ENCODE measurements at regions not wholly inside any gene's neighbourhood (a gene's known extent, or its start where the extent isn't known, plus 50 kb on each side); places are given as distances from the start of the nearest gene placed in this dataset.

- no peaks in the 10 kb centered on the region for H3K79me2 ChIP-seq (ENCODE audit: low read length)
- TF ChIP-seq CTCF (IDR thresholded peaks at IDR 0.05; ENCODE audit: low read length) (no peak), EZH2 (optimal IDR thresholded peaks at IDR 0.05; ENCODE audit: low read depth, low read length) (no peak), EZH2phosphoT487 (IDR thresholded peaks at IDR 0.05; ENCODE audit: low read length) (no peak)
- no peak overlapping the region for H3K9ac ChIP-seq (ENCODE audit: low read length)
- no peaks in the 10 kb centered on the region for H3K4me1 ChIP-seq (ENCODE audit: low read length)
- H2AFZ ChIP-seq (ENCODE audit: low read length), result no peak overlapping the region
- H4K20me1 ChIP-seq (ENCODE audit: insufficient read depth, low read length), result no peaks in the 10 kb centered on the region
- no peak overlapping the region for H3K27ac ChIP-seq (ENCODE audit: low read length)
- no peaks in the 10 kb centered on the region for H3K27me3 ChIP-seq (replicated peaks; ENCODE audit: insufficient read depth, low read length)
- no peak for DNase-seq
- no peaks in the 10 kb centered on the region for H3K9me3 ChIP-seq (replicated peaks; ENCODE audit: insufficient read depth, low read length)
- H3K4me2 ChIP-seq (ENCODE audit: low read depth, low read length), result no peak overlapping the region
- H3K4me3 ChIP-seq (ENCODE audit: low read length), result no peak overlapping the region
- no peaks in the 10 kb centered on the region for H3K36me3 ChIP-seq (replicated peaks; ENCODE audit: insufficient read depth, low read length)
- no peaks in the 10 kb centered on the region for H3K9me2 ChIP-seq (replicated peaks; ENCODE audit: insufficient read depth, low read length)
- H3F3A ChIP-seq (ENCODE audit: insufficient read depth, low read length), result no peaks in the 10 kb centered on the region
Measured at GRCh38 chr11:122423273-122423672, 232.2 kb upstream of the UBASH3B start.

- no peak overlapping the region for H3K27ac ChIP-seq (ENCODE audit: low read length)
- H3K4me1 ChIP-seq (ENCODE audit: low read length), result no peaks in the 10 kb centered on the region
- H3K4me3 ChIP-seq (ENCODE audit: low read length), result no peak overlapping the region
- DNase-seq, result no peak
- no peaks in the 10 kb centered on the region for H3K79me2 ChIP-seq (ENCODE audit: low read length)
- no peaks in the 10 kb centered on the region for H3K36me3 ChIP-seq (replicated peaks; ENCODE audit: insufficient read depth, low read length)
- H3K9me2 ChIP-seq (replicated peaks; ENCODE audit: insufficient read depth, low read length), result no peaks in the 10 kb centered on the region
- no peaks in the 10 kb centered on the region for H4K20me1 ChIP-seq (ENCODE audit: insufficient read depth, low read length)
- no peak overlapping the region for H3K9ac ChIP-seq (ENCODE audit: low read length)
- H3K27me3 ChIP-seq (replicated peaks; ENCODE audit: insufficient read depth, low read length), result no peaks in the 10 kb centered on the region
- H2AFZ ChIP-seq (ENCODE audit: low read length), result no peak overlapping the region
- H3K4me2 ChIP-seq (ENCODE audit: low read depth, low read length), result no peak overlapping the region
- TF ChIP-seq EZH2 (optimal IDR thresholded peaks at IDR 0.05; ENCODE audit: low read depth, low read length), result no peak
- TF ChIP-seq EZH2phosphoT487 (IDR thresholded peaks at IDR 0.05; ENCODE audit: low read length), result no peak
- no peak for TF ChIP-seq CTCF (IDR thresholded peaks at IDR 0.05; ENCODE audit: low read length)
- H3F3A ChIP-seq (ENCODE audit: insufficient read depth, low read length), result no peaks in the 10 kb centered on the region
- no peaks in the 10 kb centered on the region for H3K9me3 ChIP-seq (replicated peaks; ENCODE audit: insufficient read depth, low read length)
Measured at GRCh38 chr11:122422682-122423081, 232.8 kb upstream of the UBASH3B start.

- H3K4me2 ChIP-seq (ENCODE audit: low read depth, low read length), result no peak overlapping the region
- H3K9me3 ChIP-seq (replicated peaks; ENCODE audit: insufficient read depth, low read length), result no peaks in the 10 kb centered on the region
- DNase-seq, result no peak
- no peak overlapping the region for H3K4me3 ChIP-seq (ENCODE audit: low read length)
- no peaks in the 10 kb centered on the region for H4K20me1 ChIP-seq (ENCODE audit: insufficient read depth, low read length)
- no peaks in the 10 kb centered on the region for H3F3A ChIP-seq (ENCODE audit: insufficient read depth, low read length)
- no peak overlapping the region for H3K27ac ChIP-seq (ENCODE audit: low read length)
- H3K4me1 ChIP-seq (ENCODE audit: low read length), result no peaks in the 10 kb centered on the region
- H3K36me3 ChIP-seq (replicated peaks; ENCODE audit: insufficient read depth, low read length), result no peaks in the 10 kb centered on the region
- H2AFZ ChIP-seq (ENCODE audit: low read length), result no peak overlapping the region
- no peaks in the 10 kb centered on the region for H3K79me2 ChIP-seq (ENCODE audit: low read length)
- no peaks in the 10 kb centered on the region for H3K9me2 ChIP-seq (replicated peaks; ENCODE audit: insufficient read depth, low read length)
- H3K27me3 ChIP-seq (replicated peaks; ENCODE audit: insufficient read depth, low read length), result no peaks in the 10 kb centered on the region
- no peak overlapping the region for H3K9ac ChIP-seq (ENCODE audit: low read length)
- no peak for TF ChIP-seq EZH2phosphoT487 (IDR thresholded peaks at IDR 0.05; ENCODE audit: low read length)
- no peak for TF ChIP-seq EZH2 (optimal IDR thresholded peaks at IDR 0.05; ENCODE audit: low read depth, low read length)
- TF ChIP-seq CTCF (IDR thresholded peaks at IDR 0.05; ENCODE audit: low read length), result no peak
Measured at GRCh38 chr11:122421702-122422101, 233.8 kb upstream of the UBASH3B start.
